Heart left ventricle (tissue), 13 donors: ENCODE measurements at regions not wholly inside any gene's neighbourhood (a gene's known extent, or its start where the extent isn't known, plus 50 kb on each side); places are given as distances from the start of the nearest gene placed in this dataset.
"Not testable (repeated sequence)": the region's sequence is repeated elsewhere in the genome, so short reads cannot be mapped to it uniquely, and the experiment has no call there.

ENCODE experiments used
- CTCF ChIP-seq, 12 donors: fragments of 200-600 bp; sonication (generic) in 4 of 12; IDR thresholded peaks; one replicate each; pipeline versions ENCODE4 v1.5.0 to v1.8.0; 2018 to 2022; ENCODE audit warnings: antibody characterized with exemption in 12 of 12, mild to moderate bottlenecking in 5 of 12
- POLR2A ChIP-seq, 2 donors: fragments of 450-650 bp; IDR thresholded peaks; one replicate each; pipeline ENCODE4 v1.6.1; 2017; ENCODE audit warnings: antibody characterized with exemption in 2 of 2, mild to moderate bottlenecking in 2 of 2, moderate library complexity in 2 of 2
- donor health status: ischemic (EF 13 %, LVEDD 7.1; RV severe dilation, severe dysfunction).
- donor health status: DM: no; HTN: yes; CAD: no.
- donor health status: DM: no; HTN: no; CAD: no.
- donor health status: ischemic (EF 25% LVEDD 6.9; RV normal size, moderate dysfunction).
- donor health status: ischemic (EF 25% LVEDD 5.7; RV mildly dilated, moderate dysfunction).
- donor health status: ischemic (EF 35%, LVEDD 5.7; RV mildly dilated, moderate dysfunction).
- donor health status: nonischemic (EF 11% LVEDD 7.7; RV severe dilation, severe dysfunction).
- donor health status: DM: yes; HTN: yes; CAD: no.
- donor health status: PGD.
- donor health status: ischemic (EF 29% LVEDD 5.4; RV normal size, mild dysfunction).
- donor health status: nonischemic (EF 23%, LVEDD 6.1; RV moderate dilation, normal function).

GRCh38 chr12:65733643-65734042, 90.6 kb upstream of the HMGA2 start:
- TF ChIP-seq POLR2A, CTCF (IDR thresholded peaks at IDR 0.05): not testable (repeated sequence)
